SIG-M5 treated with dmso at 0.1 percent for 504 hours (cell line): ENCODE measurements at regions not wholly inside any gene's neighbourhood (a gene's known extent, or its start where the extent isn't known, plus 50 kb on each side); places are given as distances from the start of the nearest gene placed in this dataset.

Experiments
- DNase-seq: peaks from one replicate; lab custom pipeline; 2025; ENCODE audit not compliant: unreplicated experiment; lab: John Stamatoyannopoulos, UW

DNA sequence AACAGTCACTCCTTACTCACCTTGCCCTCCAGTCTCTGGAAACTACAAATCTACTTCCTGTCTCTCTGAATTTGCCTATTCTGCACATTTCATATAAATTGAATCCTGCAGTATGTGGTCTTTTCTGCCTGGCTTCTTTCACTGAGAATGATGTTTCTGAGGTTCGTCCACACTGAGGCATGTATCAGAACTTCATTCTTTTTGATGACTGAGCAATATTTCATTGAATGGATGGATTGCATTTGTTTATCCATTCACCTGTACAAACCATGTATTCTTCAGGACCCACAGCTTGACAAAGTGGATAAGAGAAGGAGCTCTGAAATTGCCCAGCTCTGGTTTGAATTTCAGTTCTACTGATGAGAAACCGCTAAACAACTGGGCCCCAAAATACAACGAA, 118.9 kb upstream of the ARRDC4 start:
- no peak for DNase-seq

DNA sequence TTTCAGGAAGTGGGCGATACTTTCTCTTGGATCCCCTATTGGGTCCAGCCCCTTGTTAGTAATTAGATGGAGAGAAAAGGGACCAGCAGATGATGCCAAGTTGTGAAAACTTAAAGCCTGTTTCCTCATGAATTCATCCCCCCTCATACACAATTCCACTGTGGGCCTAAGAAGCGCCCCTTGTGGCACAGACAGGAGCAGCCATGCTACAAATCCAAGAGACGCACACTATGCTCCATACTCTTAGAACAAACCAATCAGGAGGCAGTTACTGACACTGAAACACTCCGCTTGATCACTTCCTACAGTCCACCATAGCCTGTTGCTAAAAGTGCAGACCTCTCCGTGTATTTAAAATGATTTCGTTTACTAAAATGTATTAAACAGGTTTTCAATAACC, 111.3 kb upstream of the ARRDC4 start:
- no peak for DNase-seq

DNA sequence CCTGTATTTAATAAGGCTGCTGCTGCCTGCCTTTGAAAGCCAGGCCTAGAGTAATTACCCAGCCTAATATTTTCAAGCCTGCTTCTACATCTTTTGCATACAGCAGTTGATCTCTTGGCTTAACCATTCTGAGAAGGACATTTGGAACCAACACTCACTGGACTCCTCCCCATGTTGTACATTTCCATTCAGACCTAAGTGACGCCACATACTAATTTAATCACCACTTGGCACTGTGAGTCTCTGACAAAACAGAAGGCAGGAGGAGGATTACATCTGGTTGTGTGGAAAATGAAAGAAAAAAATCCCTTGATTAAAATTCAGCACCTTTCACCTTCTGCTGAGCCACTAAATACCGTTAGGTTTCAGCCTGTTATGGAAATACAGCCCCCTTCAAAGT, 102.2 kb upstream of the ARRDC4 start:
- no peak for DNase-seq

DNA sequence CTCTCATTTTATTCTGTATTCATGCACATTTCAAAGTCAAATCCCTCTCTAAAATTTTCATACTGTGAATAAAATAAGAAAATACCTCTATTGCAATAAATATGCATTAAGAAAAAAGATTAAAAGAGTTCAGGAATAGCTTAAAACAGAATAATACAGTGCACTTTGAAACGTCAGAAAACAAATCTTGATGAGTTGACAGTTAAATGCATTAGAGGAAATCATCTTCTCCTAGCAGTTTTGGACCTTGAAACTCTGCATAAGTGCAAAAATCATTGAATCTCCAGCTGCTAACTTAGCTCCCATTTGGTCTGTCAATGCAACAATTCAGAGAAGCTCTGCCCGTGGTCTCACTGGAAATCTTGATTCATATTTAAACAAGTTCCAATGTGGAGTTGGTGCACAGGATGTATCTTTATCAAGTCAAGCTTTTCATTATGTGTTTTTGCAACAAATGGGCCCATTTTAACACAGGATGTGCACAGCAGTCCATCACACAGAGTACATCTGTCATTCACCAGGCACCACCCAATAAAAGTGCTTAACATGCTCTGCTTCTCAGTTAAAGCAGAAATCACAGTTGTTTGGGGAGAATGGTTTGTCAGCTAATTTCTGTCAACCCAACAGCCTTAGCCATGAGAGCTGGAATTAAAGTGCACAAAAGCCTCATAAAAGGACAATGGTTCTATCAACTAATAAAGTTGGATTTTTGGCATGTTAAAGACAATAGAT, 98.8 kb upstream of the ARRDC4 start:
- DNase-seq = no peak

DNA sequence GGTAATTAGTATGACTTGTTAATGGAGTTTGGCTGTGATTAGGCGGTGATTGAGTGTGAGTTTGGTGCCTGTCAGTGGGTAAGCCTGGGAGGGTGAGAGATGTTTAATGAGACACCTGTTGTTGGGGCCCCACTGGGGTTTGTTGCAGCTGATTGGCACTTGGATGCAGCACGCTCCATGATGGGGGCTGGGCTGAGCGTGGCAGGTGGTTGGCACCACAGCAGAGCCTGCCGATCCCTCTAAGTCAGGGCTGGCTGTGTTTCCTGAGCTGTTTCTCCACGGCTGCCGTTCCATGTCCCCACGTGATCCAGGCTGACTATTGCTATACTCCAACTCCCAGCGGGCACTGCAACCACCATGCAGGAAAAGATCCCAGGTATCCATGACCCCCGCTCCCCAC, 93.5 kb upstream of the ARRDC4 start:
- DNase-seq = no peak

DNA sequence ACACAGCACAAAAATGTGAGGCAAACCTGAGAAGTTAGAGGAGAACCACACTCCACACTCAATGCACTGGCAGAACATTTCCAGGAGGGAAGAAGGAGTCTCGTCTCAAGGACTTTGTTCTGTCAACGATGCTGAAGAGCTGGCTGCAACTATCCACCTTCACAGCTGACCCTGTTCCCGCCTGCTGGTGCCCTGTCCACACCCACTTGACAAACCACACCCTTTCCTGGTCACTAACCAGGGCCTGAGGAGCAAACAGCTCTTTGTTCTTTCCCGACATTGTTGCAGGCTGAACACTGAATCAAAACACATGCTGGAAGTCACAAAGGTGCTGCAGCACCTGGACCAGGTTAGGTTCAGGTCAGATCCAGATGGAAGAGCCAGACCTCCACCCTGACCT, 92.6 kb upstream of the ARRDC4 start:
- DNase-seq = no peak

DNA sequence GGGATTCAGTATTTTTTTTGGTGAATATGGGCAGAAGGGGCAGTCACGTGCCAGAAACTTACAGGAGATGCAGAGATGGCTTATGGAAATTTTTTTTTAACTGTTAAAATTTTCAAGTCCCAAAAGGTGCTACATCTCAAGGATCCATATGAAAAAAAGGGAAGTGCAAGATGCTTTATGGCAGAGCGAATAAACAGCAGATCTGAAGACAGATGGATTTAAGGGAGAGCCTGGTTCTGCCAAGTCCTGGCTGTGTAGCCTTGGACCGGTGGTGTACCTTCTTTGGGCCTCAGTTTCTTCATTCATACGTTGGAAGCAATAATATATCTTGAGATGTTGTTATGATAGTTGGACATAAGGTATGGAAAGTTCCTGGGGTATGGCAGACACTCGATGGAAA, 91.5 kb upstream of the ARRDC4 start:
- no peak for DNase-seq

DNA sequence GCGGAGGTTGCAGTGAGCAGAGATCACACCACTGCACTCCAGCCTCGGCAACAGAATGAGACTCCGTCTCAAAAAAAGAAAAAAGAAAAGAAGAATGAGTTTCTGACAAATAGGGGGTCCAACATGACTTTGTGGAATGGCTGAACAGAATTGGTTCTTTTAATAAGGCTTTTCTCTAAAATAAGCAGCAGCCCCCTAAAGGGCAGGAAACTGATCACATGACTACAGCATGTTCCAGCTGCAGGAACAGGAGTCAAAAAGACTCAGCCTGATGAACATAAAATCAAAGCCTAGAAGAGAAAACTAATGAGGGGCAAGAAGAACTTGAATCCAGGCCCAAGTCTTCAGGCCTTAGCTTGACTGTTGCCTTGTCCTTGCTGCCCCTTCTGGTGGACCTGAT, 89.7 kb upstream of the ARRDC4 start:
- DNase-seq = no peak

DNA sequence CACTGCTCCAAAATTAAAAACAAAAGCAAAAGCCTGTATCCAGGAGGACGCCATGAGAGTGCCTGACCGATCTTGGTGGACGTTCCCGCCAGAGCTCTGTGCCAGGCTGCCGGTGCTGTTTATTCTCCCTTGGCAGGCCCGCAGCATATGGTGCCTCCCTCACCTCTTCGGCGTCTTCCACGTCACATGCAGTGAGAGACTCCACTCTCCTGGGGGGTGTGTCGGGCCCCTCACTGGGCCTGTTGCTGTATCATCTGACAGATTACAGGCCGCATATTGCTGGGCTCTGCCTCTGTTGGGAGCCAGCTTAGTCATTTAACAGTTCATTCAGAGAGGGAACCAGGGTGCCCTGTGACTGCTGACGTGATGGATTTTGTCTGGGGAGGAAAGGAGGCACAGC, 86.4 kb upstream of the ARRDC4 start:
- DNase-seq = no peak

DNA sequence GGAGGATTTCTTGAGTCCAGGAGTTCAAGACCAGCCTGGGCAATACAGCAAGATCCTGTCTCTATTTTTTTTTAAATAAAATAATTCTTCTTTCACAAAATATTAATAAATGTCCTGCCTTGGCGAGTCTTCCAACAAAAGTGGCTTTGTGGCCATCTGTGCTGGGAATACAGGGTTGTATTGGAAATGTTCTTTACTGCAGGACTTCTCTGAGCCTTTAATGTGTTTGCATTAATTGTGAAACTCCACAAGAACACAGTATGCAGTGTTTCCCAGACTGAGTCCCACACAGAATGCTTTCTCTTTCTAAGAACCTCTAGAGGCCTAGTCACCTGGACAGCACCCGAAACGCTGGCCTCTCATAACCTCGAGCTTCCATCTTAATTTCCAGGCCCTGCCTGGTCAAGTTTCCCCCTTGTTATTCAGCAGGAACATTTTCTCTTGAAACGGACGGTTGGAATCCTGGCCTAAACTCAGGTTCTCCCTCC, 85.4 kb upstream of the ARRDC4 start:
- DNase-seq = no peak

DNA sequence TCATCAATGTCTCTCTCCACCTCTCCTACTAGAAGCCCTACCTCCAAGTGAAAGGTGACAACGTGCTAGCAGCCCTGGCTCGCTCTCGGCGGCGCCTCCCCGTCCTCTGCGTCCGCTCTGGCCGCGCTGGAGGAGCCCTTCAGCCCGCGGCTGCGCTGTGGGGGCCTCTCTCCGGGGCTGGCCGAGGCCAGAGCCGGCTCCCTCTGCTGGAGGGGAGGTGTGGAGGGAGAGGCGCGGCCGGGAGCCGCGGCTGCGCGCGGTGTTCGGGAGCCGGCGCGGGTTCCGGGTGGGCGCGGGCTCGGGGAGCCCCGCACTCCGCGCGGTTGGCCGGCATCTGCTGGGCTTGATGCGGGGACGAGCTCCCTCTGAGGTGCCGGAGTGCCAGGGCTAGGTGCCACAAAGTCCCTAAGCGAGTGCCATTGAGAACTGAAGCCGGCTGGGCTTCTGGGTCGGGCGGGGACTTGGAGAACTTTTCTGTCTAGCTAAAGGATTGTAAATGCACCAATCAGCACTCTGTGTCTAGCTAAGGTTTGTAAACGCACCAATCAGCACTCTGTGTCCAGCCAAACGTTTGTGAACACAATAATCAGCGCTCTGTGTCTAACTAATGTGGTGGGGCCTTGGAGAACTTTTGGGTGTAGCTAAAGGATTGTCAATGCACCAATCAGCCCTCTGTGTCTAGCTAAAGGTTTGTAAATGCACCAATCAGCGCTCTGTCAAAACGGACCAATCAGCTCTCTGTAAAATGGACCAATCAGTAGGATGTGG, 84.8 kb upstream of the ARRDC4 start:
- DNase-seq = no peak

DNA sequence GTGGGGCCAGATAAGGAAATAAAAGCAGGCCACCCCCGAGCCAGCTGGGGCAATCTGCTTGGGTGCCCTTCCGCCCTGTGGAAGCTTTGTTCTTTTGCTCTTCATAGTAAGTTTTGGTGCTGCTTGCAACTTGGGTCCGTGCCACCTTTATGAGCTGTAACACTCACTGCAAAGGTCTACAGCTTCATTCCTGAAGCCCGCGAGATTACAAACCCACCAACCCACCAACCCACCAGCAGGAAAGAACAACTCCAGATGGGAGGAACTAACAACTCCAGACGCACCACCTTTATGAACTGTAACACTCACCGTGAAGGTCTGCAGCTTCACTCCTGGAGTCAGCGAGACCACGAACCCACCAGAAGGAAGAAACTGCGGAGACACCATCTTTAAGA, 84.2 kb upstream of the ARRDC4 start:
- no peak for DNase-seq

DNA sequence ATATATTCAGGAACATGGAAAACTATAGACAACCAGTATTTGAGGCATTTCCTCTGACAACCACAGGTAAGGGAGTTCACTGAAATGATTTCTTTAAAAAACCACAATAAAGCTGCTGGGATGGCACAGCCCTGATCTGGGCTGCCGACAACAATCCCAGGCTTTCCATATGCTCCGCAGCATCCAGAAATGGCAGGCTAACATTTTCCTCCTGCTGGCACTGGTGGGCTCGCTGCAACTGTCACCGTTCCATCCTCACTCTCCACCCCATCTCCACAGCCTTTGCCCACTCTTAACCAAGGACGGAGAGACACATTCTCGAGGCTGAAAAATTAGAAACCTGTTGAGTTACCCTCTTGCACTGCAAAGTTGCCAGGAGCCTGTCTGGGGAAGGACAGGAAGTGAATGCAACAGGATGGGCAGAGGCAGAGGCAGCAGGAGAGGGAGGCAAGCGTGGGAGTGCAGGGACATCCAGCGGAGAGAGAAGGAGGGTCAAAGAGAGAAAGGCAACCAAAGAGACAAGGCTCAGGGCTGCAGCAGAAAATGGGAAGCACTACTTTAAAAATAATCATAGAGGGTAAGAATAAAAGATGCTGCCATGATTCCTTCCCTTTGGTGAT, 79.0 kb upstream of the ARRDC4 start:
- no peak for DNase-seq

DNA sequence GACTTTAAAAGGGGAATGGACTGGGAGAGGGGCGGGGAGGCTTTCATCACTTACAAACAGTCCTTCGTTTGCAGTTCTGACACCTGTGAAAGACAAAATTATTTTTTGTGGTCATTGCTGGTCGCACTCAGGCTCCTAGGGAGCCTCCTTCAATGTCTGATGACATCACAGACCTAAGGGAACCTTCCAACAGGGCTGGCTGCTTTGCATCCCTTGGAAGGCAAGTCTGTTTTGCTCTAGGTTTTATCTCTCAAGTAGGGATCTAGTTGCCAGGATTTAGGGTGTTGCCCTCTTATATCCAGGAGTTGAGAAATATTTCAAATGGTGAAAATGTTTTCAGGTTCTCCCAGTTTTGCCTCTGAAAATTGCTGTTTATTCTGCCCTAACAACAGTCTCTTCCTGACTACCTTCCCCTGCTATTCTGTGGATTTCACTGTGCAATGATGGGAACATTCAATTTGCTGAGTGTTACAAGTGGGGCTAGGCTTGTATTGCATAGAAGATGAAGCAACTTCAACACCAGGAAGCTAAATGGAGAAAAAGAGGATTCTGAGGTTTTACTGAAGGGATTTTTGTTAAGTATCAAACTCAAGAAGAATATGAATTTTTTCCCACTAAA, 75.9 kb upstream of the ARRDC4 start:
- no peak for DNase-seq

DNA sequence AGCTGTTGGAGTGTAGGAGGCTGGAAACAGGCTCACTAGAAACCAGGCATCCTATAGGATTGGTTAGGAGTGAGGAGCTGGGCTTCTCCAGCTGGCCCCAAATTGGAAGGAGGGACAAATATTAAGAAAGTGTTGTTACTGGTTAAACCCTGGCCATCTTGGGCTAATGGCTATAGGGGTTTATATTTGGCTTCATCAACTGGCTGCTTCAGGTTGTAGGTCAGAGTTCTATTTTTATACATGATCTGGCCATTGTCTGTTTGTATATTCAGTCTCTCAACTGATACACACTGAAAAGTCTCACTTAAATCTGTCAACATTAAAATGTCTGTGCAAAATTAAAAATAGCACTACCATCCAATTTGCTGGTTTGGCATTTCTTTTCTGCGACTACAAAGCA, 70.2 kb upstream of the ARRDC4 start:
- DNase-seq = no peak

DNA sequence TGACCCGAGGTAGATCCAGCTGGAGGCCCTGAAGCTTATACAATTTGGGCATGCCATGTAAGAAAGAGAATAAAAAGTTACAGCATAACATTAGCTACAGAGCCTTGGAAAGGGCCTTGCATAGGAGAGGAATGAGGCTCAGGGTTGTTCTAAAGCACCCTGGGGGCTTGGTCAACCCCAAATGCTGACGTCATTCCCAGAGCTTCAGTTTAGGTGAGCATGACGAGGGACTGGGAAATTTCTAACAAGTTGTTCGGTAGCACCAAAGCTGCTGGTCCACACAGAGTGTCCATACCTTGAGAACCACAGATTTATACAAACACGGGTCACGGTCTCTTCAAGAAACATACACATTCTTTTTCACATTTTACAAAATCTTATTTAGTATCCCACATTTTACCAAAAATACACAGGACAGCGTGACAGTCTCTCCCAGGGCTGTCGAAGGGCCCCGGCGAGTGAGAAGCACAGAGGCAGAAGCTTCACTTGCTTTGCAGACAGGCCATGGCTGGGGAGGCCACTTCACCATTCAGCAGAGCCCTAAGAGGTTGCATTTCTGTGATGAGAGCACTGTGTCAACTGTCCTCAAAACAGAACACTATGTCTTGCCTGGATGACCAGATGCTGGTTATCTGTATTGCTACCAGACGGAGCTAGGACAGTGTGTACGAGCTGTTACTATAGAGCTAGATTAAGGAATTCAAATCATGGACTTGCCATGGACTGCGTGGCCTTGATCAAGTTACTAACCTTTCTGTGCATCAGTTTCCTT, 68.2 kb upstream of the ARRDC4 start:
- no peak for DNase-seq

DNA sequence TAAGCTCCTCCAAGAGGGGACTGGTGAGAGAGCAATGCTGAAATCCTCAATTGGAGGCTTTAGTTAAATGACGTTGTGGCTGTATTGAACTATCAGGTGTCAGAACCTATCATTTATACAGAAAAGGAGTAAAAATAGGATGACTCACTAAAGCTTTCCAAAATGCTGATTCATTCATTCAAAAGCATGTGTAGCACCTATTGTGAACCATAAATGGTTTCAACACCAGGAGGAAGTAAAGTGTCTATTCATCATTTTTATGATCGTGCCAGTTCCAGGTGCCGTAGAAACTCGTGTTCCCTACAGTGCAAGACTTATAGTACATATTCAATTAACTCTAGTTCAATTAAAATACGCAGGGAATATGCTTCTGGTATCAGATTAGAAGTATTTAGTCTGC, 66.5 kb upstream of the ARRDC4 start:
- DNase-seq = no peak

DNA sequence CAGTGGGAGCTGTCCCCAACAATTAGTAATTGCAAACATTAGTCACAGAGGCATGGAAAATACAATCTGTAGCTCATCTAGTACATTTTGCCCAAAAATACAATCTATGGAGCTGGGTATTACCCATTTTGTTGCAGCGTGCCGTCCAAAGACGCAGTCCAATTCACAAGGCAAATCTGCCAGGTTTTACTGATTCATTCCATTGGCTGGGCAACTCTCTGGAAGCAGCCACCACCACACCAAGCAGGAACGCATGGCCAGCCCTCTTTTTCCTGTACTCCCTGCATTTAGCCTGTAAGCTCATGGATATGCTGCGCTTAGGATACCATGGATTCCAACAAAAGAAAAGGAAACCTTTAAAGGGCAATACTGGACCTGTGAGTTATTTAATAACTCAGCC, 60.5 kb upstream of the ARRDC4 start:
- no peak for DNase-seq

DNA sequence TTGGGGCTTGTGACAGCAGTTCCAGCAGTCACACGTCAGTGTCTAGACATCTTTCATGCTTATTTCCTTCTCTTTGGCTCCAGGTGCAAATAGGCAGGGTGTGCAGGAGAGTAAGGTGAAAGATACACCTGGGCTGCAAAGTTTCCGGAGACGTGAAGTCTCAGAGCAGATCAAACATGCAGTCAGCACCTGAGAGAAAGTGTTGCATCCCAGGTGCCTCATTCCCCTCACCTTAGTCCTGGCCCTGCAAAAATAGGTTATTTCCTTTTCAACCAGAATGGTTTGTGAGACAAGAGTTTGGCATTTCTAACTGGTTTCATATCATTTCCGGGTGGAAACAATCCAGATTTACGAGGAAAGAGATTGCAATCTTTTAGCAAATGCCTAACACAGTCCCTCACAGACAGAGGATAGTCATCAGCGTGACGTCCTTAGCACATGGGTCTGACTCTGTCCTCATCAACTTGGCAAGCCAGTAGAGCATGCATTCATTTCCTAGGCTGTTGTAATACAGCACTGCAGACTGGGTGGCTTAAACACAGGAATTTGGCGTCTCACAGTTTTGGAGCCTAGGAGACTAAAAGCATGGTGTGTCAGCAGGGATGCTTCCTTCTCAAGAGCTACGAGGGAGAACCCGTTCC, 58.2 kb upstream of the ARRDC4 start:
- DNase-seq = no peak

DNA sequence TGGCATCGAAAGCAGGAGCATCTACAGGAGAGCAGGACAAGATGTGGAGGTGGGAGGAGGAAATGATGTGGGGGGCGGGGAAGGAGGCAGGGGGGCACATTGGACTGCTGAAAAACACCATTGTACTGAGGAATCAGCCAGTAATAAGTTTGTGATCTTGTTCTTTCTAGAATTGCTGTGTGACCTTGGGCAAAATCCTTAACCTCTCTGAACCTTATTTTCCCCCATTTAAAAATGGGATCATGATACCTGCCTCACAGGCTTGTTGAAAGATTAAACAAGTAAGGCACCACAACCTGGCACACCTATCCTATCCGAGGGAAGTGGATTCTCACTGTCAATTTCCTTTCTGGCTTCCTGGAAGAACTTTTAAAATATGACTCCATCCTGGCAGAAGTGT, 56.9 kb upstream of the ARRDC4 start:
- no peak for DNase-seq
